Keratinocyte (primary cell): ENCODE measurements at regions not wholly inside any gene's neighbourhood (a gene's known extent, or its start where the extent isn't known, plus 50 kb on each side); places are given as distances from the start of the nearest gene placed in this dataset.

Experiments used
- EZH2 ChIP-seq: IDR thresholded peaks from one replicate; pipeline ENCODE4 v1.6.1; 2012; ENCODE audit warnings: inconsistent platforms, mild to moderate bottlenecking, low read length, moderate library complexity
- TF ChIP-seq, protein P1 (sequence below), 3 experiments: IDR thresholded peaks in 1 of 3; conservative IDR thresholded peaks in 1 of 3; optimal IDR thresholded peaks in 1 of 3; 2 replicates in 2 of 3; 3 replicates in 1 of 3; pipeline versions ENCODE3 to v1.5.1; 2011; ENCODE audit warnings: low read length in 3 of 3, mild to moderate bottlenecking in 3 of 3, moderate library complexity in 2 of 3, control low read depth in 1 of 3, inconsistent platforms in 1 of 3; ENCODE audit not compliant: insufficient read depth in 2 of 3; ENCODE audit errors: extremely low read depth in 1 of 3

DNA sequence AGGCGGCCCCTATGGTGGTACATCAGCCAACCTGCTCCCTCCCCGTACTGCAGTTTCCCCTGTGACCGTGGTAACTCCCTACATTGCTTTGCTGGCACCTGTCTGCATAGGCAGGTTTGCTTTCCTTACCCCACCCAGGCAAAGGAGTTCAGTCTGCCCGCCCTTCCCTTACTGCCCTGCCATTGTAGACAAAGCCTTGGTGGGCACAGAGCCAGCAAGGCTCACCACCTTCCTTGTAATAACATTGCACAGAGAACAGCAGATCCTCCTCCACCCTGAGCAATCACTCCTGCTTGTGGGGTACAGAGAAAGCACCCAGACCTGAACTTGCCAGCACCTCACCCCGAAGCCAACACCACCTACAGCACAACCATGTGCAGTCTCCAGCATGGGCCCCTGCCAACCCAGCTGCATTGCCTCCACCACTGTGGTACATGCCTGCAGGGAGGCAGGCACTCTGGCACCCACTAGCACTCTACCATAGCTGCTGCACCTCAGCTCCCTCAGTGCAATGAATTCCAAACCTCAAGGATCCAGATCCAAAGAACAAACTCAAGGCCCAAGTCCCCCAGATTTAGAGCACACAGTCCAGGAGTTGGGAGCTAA is 192.7 kb upstream of the KCNMB2 start:
- TF ChIP-seq EZH2 = no peak
- TF ChIP-seq, protein P1, sequence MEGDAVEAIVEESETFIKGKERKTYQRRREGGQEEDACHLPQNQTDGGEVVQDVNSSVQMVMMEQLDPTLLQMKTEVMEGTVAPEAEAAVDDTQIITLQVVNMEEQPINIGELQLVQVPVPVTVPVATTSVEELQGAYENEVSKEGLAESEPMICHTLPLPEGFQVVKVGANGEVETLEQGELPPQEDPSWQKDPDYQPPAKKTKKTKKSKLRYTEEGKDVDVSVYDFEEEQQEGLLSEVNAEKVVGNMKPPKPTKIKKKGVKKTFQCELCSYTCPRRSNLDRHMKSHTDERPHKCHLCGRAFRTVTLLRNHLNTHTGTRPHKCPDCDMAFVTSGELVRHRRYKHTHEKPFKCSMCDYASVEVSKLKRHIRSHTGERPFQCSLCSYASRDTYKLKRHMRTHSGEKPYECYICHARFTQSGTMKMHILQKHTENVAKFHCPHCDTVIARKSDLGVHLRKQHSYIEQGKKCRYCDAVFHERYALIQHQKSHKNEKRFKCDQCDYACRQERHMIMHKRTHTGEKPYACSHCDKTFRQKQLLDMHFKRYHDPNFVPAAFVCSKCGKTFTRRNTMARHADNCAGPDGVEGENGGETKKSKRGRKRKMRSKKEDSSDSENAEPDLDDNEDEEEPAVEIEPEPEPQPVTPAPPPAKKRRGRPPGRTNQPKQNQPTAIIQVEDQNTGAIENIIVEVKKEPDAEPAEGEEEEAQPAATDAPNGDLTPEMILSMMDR (optimal IDR thresholded peaks at IDR 0.05 in 1 of 3, IDR thresholded peaks at IDR 0.05 in 1 of 3, conservative IDR thresholded peaks at IDR 0.05 in 1 of 3; ENCODE audit: extremely low read depth in 1 of 3, insufficient read depth in 2 of 3, low read length in 3 of 3) = no peak
